Jurkat, Clone E6-1 (cell line): ENCODE measurements at regions not wholly inside any gene's neighbourhood (a gene's known extent, or its start where the extent isn't known, plus 50 kb on each side); places are given as distances from the start of the nearest gene placed in this dataset.

Experiments
- DNase-seq: peaks from one replicate; pipeline ENCODE4 v3.0.0-alpha.2; 2011; ENCODE audit warnings: low read depth, low spot score
- H3K4me3 ChIP-seq: 2 replicates; pipeline ENCODE4 v1.5.1; 2011; ENCODE audit warnings: mild to moderate bottlenecking, low read length, control low read depth, moderate library complexity

DNA sequence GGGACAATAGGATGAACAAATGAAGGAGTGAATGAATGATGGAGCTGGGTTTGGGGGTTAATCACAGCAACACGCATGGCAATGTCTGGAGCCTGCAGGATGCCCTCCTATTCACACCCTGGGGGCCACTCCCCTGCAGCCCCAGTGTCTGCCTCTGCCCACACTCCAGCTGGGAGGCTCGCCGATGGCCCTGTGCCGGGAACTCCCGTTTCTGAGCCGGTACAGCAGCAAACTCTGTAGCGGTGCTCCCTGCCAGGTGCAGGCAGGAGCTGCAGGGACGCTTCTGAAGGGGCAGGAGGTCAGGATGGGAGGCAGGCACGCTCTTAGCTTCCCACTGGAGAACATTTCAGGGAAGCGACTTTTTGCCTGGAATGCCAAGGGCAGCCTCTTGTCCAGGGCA, 55.4 kb upstream of the NCOR2 start:
- DNase-seq, result no peak
- H3K4me3 ChIP-seq, result no peak overlapping the region

DNA sequence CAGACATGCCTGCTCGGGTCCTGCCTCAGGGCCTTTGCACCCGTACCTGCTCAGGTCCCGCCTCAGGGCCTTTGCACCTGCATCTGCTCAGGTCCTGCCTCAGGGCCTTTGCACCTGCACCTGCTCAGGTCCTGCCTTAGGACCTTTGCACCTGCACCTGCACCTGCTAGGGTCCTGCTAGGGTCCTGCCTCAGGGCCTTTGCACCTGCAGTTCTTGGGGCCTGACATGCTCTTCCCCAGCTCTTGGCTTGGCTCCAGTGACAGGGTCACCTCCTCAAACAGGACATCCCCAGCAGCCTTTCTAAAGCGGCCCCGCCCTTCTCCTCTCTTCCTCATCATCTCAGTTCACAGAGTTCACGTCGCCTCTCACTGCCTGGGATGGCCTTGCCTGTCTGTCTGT, 54.9 kb upstream of the NCOR2 start:
- DNase-seq, result no peak
- no peak overlapping the region for H3K4me3 ChIP-seq

DNA sequence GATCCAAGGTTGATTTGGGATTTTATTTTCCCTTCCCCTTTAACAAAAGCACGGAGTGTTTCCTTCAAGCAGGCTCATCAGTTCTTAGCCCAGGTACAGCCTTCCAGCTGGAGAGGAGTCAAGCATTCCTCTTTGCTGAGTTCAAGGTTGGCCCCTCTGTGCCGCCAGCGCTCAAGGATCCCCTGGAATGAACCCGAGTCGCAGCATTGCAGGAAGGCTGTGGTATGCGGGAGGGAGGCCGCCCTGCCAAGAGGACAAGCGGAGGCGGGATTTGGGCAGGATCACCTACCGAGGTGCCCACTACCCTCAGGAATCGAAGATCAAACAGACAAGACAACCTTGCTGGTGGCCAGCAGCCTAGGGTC, 53.9 kb upstream of the NCOR2 start:
- H3K4me3 ChIP-seq, result no peak overlapping the region
- no peak for DNase-seq

DNA sequence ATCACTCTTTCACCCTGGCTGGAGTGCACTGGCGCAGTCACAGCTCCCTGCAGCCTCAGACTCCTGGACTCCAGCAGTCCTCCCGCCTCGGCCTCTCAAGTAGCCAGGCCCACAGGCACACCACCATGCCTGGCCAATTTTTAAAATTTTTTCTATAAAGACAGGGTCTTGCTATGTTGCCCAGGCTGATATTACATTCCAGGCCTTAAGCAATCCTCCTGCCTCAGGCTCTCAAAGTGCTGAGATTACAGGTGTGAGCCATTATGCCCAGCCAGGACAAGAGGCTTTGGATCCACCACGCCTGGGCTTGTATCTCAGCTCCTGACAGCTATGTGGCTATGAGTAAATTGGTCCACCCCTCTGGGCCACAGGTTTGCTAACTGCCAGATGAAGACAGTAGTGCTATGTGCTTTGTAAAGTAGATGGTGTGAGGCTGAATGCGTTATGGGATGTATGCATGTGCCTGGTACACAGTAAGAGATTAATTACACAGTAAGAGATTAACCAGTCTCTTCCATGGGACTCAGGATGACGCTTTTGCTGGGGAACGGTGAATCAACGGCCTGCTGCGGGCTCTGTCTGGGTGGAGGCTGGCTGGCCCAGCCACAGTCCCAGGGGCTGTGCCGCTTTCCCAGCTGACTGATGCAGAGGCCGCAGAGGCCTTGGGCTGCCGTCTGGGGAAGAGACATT, 53.3 kb upstream of the NCOR2 start:
- DNase-seq, result no peak
- H3K4me3 ChIP-seq, result no peak overlapping the region

DNA sequence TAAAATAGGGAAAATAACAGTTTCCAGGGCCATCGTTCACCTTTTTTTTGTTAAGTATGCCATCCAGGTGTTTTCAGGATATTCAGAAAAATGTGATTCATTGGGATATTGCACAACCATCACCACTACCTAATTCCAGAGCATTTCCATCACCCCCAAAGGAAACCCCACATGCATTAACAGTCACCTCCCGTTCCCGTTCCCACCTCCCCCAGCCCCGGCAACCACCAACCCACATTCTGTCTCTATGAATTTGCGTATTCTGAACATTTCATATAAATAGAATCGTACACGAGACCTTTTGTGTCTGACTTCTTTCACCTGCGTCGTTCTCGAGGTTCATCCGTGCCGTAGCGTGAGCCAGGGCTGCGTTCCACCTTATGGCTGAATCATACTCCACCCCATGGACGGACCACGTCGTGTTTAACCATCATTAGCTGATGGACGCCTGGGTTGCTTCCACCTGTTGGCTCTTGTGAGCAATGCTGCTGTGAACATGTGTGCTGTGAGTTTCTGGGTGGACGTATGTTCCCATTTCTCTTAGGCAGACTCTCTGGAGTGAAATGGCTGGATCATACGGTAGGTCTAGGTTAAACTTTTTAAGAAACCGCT, 51.0 kb upstream of the NCOR2 start:
- no peak overlapping the region for H3K4me3 ChIP-seq
- no peak for DNase-seq

DNA sequence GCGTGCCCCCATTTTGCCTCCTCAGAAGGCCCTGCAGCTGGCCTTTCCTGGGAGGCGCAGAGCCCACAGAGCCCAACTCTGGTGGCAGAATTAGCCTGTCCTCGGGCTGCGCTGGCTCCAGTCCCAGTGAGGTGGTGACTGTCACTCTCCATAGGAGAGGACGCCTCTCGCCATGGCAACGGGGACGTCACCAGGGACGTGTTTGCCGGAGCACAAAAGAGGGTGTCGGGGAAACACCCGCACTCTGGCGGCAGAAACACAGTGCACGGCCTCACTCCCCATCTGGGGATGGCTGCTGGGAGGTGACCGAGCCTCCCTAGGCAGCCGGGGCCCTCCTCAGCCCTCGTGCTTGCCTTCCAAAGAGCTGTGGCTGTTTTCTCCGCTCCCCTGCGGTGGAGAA, 50.2 kb upstream of the NCOR2 start:
- no peak overlapping the region for H3K4me3 ChIP-seq
- DNase-seq, result no peak
